HG02610 (cell line): ENCODE measurements at regions not wholly inside any gene's neighbourhood (a gene's known extent, or its start where the extent isn't known, plus 50 kb on each side); places are given as distances from the start of the nearest gene placed in this dataset.
A peak's percentile ranks its signal among the peaks of the same experiment; 100 is the strongest.

ENCODE experiments used
- ATAC-seq: cut with Tn5 transposase; IDR thresholded peaks from one replicate; pipeline ENCODE4 v1.9.1; 2021; ENCODE audit warnings: mild to moderate bottlenecking, moderate library complexity; ENCODE audit not compliant: unreplicated experiment

DNA sequence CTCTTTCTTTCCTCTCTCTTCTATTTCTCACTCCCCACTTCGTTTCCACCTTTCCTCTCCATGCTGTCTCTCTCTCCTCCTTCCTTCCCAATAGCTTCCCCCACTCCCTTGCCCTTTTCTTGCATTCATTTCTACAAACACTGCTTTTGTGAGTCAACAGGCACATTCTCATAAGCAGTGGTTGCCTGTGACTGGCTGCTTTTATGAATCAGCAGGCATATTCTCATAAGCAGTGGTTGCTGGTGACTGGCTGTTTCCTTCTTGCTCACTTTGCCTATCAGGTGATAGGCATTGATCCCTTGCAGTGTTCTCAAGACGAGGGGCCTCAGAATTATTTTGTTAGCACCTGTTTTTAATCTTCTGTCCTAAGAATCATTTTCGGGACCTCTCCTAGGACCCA is 116.1 kb upstream of the ACTBL2 start:
- no peak for ATAC-seq

DNA sequence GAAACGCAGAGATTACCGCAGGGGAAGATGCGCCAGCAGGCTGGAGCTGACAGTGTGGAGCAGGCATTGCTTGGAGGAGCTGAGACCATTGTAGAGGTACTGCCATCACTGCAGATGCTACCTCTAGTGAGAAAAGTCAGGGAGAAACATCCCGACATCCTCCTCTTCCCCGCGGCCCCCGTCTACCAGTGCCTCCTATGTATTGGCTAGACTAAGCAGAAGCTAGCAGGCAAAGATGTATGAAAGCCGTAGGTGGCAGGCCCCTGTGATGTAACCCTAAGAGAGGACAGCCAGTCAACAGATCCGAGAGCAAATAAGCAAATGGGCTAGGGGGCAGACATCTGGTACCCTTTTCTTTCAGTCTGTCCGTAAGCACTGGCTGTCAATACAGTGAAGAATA is 115.5 kb upstream of the ACTBL2 start:
- ATAC-seq, result no peak

DNA sequence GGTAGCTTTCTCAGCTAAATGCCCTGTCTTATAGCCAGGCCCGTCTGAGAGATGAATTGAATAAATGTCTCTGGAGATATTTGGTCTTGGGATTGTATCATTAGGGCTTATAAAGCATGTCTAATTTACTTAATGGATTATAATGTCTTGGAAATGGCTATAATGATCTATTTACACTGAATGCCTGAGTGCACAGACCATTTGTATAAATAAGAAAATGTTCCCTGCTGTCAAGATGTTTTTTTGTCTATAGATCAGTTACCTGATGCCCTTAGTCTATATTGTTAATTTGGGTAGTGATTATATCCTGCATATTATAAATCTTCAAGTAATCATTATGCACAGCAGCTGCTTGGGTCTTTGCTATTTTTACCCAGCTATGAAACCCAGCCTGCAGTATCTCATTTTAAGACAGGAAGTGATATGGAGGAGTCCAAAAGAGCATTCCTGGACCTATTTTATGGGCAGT is 112.9 kb upstream of the ACTBL2 start:
- no peak for ATAC-seq

DNA sequence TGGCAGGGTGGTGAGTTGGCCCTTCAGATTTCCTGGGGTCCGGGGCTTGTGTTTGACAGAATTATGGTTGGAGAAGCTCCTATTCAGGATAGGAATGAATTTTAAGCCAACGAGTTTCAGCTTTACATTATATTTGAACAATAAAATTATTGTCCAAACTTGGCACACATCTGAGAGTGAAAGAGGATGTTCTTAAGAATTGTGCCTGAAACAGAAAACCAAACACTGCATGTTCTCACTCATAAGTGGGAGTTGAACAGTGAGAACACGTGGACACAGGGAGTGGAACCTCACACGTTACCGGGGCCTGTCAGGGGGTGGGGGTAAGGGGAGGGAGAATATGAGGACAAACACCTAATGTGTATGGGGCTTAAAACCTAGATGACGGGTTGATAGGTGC is 111.8 kb upstream of the ACTBL2 start:
- ATAC-seq, result no peak

DNA sequence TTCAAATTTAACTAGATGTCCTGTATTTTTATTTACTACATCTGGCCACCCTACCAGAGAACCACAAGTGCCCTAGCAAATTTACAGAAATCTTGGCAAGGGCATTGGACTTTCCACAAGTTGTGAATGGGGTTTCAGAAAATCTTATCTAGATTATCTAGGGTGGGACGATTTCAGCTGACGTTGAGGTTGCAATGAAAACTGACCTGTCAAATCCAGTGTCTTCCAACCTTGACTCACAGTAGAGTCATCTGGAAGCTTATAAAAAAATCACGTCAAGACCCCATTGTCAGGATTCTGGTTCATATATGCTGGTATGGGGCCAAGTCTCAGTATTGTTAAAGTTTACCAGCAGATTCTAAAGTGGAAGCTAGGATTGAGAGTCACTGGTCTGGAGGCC is 109.6 kb upstream of the ACTBL2 start:
- ATAC-seq, result no peak

DNA sequence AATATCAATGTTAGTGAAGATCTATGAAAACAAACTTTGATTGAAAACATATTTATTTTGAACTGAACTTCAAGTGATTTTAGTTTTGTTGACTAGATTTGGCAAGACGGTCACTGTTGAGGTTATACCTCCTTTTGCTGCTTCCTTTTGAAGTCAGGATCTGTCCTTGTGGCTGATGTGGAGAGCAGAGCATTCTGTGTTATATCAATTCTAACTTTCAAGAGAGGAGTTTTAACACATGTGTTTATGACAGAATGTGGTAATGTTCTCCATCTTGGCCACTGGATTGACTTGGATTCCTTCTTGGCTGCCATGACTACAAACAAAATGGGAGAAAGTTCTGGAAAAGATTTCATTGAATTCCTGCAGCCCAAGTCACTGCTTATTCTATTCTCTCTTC is 104.0 kb upstream of the ACTBL2 start:
- ATAC-seq, result no peak

DNA sequence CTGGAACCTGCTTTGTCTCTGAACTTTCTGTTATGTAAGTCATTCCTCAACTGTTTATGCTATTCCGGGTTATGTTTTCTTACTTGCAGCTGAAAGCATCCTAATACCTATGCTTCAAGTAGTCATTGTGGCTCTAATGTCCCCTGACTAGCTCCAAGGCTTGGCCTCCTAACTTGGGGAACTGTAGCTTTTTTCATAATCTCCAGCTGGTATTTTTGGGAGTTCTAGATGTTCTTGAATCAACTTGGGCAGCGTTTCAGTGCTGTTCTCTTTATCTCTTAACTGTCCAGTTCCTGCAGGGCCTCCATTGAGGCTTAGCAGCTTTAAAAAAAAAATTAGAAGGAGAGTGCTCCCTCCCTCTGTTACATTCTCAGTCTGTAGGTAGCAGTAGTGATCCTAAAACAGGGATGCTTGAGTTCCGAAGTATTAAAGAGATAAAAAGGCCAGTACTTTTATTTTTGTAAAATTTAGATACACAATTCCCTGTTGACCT is 100.0 kb upstream of the ACTBL2 start:
- ATAC-seq, result no peak

DNA sequence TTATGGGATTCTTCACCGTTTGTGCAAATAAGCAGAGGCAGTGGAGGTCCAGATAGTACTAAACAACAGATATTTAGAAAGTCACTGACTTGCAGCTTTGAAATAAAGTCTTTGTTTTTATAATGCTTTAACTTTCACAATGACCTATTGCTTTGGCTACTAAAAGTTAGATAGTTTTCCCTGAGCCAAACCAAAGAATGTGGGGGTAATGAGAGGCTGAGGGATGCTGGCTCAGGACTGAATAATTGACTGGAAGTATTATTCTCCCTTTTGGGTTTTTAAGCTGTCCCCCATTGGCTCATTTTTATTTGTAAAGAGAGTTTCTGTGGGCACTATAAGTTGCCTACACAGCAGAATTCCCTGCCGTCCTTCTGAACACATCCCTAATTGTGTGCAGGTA is 99.2 kb upstream of the ACTBL2 start:
- no peak for ATAC-seq

DNA sequence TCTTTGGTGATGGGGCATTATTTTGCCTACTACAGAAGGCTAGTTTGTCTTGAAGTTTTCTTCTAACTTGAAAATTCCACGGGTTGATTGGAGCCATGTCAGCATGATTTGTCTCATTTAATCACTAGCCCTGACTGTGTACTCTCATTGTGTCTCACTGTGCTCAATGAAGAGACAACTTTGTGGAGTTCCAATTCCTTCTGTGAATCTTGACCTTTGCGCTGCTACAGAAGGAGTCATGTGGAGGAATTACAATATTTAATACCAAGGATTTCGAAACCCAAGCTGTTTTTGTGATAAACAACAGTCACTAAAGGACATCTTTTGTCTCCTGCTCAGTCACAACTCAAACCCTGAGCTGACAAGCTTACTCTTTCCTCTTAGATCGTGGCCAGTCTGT is 98.6 kb upstream of the ACTBL2 start:
- ATAC-seq, result no peak

DNA sequence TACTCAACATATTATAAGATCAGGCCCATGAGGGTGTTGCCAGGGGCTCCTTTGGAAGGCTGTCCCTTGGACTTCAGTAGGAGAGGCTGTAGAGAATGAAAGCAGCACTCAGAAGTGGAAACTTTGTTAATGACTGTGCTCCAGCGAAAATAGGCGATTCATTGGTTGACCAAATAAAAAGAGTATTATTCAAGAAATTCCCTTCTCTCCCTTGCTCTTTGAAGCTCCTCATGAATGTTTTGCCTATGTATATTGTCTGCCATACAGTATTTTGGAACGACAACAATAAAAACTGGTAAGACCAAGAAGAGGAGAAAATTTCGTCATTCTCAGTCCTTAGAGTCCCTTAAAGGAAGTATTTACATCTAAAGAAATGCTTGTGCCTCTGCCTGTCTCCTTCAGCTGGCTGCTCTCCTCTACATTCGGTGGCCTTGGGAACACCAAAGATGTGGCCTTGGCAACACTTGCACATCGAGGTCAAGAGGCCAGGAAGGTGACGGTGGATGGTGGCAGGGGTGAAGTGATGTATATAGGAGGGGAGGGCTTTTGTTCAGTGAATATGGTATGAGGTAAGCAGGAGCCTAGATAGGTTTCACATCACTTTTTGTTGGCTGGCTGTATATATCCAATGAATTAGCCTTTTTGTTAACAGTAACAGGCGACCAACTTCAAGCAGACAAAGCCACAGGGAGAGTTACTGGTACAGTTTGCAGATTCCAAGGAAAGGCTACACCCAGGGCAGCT is 95.0 kb upstream of the ACTBL2 start:
- ATAC-seq, result no peak

DNA sequence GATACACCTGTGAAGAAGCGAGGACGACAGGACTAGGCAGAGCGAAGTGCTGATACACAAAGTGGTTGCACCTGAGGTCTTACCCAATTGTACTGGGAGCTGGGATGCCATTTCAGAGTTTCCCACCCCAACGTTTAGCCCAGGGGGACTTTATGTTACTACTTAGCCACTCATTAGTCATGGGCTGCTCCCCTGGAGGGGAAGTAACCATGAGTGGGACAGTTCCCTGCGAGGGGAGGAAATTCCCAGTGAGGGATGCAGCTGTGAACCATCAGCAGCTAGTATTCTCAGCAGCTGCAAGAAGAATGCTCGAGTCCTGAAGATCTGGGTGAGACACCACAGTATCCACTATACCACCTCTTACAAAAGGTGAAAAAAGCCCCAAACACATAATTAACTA is 93.7 kb upstream of the ACTBL2 start:
- ATAC-seq, result peak; percentile 55

DNA sequence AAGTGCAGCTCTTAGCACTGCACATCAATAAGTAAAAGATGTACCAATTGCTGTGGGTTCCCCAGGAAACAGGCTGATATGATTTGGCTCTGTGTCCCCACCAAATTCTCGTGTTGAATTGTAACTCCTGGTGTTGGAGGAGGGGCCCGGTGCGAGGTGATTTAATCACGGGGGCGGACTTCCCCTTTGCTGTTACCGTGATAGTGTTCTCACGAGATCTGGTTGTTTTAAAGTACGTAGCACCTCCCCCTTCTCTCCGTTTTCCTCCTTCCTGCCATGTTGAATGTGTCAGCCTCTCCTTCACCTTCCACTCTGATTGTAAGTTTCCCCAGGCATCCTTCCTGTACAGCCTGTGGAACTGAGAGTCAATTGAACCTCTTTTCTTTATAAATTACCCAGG is 93.2 kb upstream of the ACTBL2 start:
- no peak for ATAC-seq

DNA sequence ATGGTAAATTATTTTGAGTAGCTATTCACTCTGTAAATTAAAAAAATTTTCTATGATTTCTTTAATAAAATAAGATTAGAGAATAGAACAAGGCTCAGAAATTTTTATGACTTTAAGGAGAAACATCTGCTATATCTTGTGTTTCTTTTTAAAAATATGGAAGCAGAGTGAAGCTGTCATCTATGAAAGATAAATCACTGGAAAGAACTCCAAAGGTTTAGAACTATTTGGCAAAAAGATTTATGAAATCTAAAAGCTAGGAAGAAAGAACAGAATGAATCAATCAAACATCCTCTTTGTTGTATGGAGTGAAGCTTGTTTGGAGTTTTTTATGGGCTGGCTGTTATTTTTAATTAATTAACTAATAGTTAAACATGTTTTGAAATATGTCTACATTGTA is 89.8 kb upstream of the ACTBL2 start:
- ATAC-seq, result no peak

DNA sequence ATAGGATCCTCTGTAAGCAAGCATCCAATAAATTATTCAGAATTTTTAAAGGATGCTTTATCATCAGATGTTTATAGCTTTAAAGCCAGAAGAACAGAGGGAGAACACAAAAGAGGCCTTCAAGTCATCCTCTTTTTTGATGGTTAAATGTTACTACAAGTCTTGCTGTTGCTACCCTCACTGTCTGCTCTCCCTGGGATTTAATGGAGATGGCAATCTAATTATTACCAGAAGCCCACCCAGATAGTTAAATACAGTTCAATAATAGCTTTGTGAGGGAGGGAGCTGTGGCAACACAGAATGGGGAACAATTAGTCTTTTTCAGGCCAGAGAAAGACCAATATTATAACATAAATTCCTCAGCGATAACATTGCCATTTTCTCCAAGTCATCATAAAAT is 87.0 kb upstream of the ACTBL2 start:
- ATAC-seq, result no peak

DNA sequence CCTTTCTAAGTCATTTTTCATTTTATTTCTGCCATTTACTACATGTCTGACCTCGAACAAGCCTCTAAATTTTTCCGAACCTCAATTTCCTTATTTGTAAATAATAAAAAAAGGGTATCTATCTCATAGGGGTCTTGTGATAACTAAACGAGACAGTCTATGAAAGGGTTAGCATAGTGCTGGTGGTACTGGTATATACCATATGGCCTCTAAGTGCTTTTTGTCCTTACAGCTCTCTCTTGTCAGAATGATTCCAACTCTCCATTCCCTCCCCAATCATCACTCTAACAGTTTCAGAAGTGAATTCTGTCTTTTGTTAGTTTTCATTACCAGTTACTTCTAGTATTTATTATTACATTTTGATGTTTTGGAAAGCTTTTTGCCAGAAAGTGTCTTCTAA is 85.5 kb upstream of the ACTBL2 start:
- ATAC-seq, result no peak

DNA sequence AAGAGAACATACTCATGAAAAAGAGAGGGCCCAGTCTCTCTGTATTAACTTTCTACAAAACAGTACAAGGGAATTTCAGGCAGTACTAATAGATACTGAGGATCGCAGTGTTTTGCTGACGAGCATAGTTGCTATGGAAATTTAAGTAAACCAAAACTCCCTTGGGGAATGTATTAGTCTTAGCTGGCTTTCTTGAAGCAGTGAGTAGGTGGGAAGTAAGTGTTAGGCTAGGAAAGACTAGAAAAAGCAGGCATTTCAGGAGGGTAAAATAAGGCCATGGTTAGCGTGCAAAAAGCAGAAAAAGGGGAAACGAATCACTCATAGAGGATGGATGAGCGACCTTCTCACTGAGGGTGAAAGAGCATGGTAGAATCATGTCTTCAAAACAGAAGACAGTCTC is 84.3 kb upstream of the ACTBL2 start:
- peak; percentile 54 for ATAC-seq

DNA sequence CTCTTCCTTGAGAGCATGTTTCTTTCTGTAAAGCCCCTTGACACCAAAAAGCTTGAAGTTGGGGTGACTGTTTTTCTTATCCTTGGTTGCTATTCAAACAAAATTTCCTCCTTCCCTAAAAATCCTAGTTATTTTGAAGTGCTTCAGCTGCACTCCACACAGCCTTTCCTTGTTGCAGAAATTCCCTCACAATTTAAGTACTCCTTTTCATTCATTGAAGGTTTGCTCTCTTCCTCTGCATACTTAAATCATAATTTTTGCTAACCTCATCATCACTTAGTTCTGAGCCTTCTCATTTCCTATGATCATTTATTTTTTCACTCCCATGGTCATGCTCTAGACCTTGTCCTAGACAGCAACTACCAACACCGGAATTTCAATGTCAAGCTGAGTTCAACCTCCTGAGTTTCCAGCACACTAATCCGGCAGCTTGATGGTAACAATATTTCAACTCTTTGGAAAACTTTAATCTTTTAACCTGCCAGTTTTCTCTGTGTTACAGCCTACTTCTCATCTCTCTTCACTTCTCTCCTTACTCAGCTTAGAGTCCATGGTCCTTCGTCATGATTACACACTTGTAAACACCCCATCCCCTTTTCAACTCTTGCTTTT is 78.7 kb upstream of the ACTBL2 start:
- ATAC-seq, result no peak

DNA sequence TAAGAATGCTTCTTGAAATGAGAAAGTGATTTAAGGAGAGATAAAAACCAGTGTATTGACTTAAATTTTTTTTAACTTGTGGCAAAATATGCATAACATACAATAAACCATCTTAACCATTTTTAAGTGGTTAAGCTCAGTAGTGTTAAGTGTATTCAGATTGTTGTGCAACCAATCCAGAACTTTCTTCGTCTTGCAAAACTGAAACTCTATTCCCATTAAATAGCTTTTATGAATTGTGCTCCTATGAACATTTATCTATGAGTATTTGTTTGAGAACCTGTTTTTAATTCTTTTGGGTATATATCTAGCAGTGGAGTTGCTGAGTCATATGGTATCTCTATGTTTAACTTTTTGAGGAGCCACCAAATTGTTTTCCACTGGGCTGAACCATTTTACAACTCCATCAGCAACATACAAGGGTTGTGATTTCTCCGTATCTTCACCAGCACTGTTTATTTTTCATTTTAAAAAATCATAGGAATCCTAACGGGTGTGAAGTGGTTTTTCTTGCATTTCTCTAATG is 76.6 kb upstream of the ACTBL2 start:
- no peak for ATAC-seq

DNA sequence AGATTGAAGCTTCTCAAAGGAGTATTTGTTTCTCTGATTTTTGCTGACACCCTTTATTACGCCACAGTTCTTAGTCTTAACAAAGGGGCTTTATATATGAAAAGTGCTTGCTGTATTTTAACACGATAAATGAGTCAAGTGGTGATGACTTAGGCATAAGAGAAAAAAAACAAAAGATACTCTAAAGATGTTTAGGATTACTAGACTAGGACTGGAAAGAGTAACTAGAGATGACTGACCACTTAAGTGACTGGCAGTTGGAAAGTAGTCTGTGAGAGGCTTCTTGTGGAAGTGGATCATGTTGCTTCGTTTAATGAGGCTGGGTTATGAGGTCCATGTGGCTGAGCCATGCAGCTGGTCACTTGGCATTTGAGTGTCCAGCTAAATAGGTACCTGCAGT is 69.4 kb upstream of the ACTBL2 start:
- no peak for ATAC-seq

DNA sequence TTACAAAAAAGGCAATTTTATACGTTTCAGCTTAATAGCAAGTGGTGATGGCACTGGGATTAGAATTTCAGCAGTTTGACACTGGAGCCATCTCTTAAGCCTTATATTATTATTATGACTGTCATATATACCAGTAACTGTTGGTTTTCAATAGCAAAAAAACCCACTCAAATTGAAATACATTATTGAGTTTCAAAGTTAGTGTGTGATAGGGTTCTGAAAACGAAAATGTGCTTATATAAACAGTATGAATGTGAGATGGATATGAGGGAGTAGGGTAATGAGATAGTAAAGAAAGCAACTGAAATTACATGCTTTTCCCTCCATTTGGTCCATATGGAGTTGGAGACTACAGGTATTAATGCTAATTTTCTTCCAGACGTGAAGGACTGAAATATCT is 68.6 kb upstream of the ACTBL2 start:
- ATAC-seq, result no peak

DNA sequence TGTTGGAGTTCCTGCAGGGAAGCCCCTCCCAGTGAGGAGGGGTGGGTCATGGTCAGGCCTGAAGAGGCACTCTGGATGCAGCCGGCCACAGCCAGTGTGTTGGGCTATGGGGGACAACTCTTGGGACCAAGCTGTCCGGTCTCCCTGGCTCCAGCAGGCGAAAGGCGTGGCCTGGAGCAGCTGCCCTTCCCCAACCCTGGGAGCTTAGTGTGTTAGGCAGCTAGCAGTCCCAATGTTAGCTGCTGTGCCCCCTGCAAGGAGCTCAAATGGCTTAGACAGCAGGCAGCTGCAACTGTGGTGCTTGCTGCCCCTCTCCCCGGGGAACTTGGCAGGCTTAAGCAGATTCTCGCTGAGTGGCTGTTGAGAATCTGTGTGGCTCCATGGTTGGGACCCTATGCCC is 67.5 kb upstream of the ACTBL2 start:
- ATAC-seq, result no peak

DNA sequence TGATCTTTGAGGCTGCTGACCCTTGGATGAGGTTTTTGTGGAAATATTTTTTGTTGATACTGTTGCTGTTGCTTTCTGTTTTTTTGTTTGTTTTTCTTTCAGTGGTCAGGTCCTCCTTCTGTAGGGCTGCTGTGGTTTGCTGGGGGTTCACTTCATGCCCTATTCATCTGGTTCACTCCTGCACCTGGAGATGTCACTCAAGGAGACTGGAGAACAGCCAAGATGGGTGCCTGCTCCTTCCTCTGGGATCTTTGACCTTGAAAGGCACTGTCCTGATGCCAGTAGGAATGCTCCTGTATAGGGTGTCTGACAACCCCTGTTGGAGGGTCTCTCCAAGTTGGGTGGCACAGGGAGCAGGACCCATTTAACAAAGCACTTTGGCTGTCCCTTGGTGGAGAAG is 67.0 kb upstream of the ACTBL2 start:
- ATAC-seq, result no peak
